HepG2 (cell line): ENCODE measurements at regions not wholly inside any gene's neighbourhood (a gene's known extent, or its start where the extent isn't known, plus 50 kb on each side); places are given as distances from the start of the nearest gene placed in this dataset.

Experiments used
- ATAC-seq: fragments of 200-7000 bp; cut with Tn5 transposase; 3 replicates; pipeline ENCODE4 v1.9.1; 2020; ENCODE audit warnings: mild to moderate bottlenecking, moderate library complexity
- BruUV-seq: library from RNA; stranded (reverse); fragments of 400-500 nt; replicated peaks from 2 replicates; lab custom pipeline; 2021; lab: Mats Ljungman, UMichigan
- CTCF ChIA-PET: fragments of 300-600 bp; formaldehyde crosslinking; extraction: SDS; loops from one replicate; lab custom pipeline; 2021; ENCODE audit warnings: low total read pairs, inconsistent platforms, low intra/inter-chr PET ratio; lab: Yijun Ruan, JAX
- POLR2A ChIA-PET: fragments of 350-600 bp; sonication (Branson Sonifier 250); formaldehyde crosslinking; loops from one replicate; lab custom pipeline; 2020; ENCODE audit warnings: antibody characterized with exemption, inconsistent platforms; lab: Yijun Ruan, JAX
- DNase-seq: peaks from one replicate; pipeline ENCODE4 v3.0.0-alpha.2; 2015; ENCODE audit warnings: low spot score
- FAIRE-seq: peaks from 3 replicates; lab custom pipeline; 2011; peaks lifted over from hg19 to GRCh38; lab: Jason Lieb, UNC
- H2AFZ ChIP-seq: one replicate; pipeline ENCODE4 v1.6.1; 2011; ENCODE audit warnings: low read length, inconsistent platforms
- H3K27ac ChIP-seq: fragments of 300-600 bp; 3 replicates; pipeline ENCODE4 v1.8.0; 2011; ENCODE audit warnings: mixed run types, mild to moderate bottlenecking, mixed read lengths, low read length, inconsistent platforms; ENCODE audit not compliant: insufficient read depth; ENCODE audit errors: extremely low read length
- H3K27me3 ChIP-seq, 2 experiments: fragments of 200-600 bp in 1 of 2; 2 replicates in 1 of 2; 3 replicates in 1 of 2; pipeline versions ENCODE4 v1.6.0 to v1.8.0; 2011; ENCODE audit warnings: low read length in 2 of 2, mild to moderate bottlenecking in 2 of 2, moderate library complexity in 2 of 2, inconsistent platforms in 1 of 2; ENCODE audit not compliant: insufficient read depth in 2 of 2, control insufficient read depth in 1 of 2
- H3K36me3 ChIP-seq, 2 experiments: fragments of 200-600 bp in 1 of 2; replicated peaks in 1 of 2; 2 replicates in 1 of 2; 3 replicates in 1 of 2; pipeline versions ENCODE4 v1.5.1 to v1.8.0; 2011; ENCODE audit warnings: low read length in 2 of 2, inconsistent platforms in 1 of 2; ENCODE audit not compliant: insufficient read depth in 2 of 2, control insufficient read depth in 1 of 2
- H3K4me1 ChIP-seq: 2 replicates; pipeline ENCODE4 v1.5.1; 2012; ENCODE audit warnings: low read length, inconsistent platforms; ENCODE audit not compliant: insufficient read depth
- H3K4me2 ChIP-seq: 2 replicates; pipeline ENCODE4 v1.6.0; 2011; ENCODE audit warnings: low read depth, low read length, inconsistent platforms
- H3K4me3 ChIP-seq, 3 experiments: fragments of 200-600 bp in 1 of 3; sonication (generic), shearing (Covaris generic) in 1 of 3; replicated peaks in 1 of 3; 2 replicates each; pipeline ENCODE4 v1.5.1; 2011 to 2016; ENCODE audit warnings: low read length in 3 of 3, inconsistent platforms in 2 of 3, low read depth in 2 of 3, mild to moderate bottlenecking in 2 of 3, control low read depth in 1 of 3, mixed read lengths in 1 of 3; ENCODE audit not compliant: insufficient read depth in 1 of 3
- H3K79me2 ChIP-seq: one replicate; pipeline ENCODE4 v1.6.1; 2011; ENCODE audit warnings: low read length, inconsistent platforms; ENCODE audit not compliant: insufficient read depth
- H3K9ac ChIP-seq: 2 replicates; pipeline ENCODE4 v1.6.0; 2011; ENCODE audit warnings: mild to moderate bottlenecking, low read depth, low read length, inconsistent platforms; ENCODE audit not compliant: insufficient read depth
- H3K9me3 ChIP-seq: 2 replicates; pipeline ENCODE4 v1.5.1; 2012; ENCODE audit warnings: mild to moderate bottlenecking, low read length
- H4K20me1 ChIP-seq: 2 replicates; pipeline ENCODE4 v1.6.0; 2011; ENCODE audit warnings: inconsistent platforms, mild to moderate bottlenecking, low read length, moderate library complexity; ENCODE audit not compliant: insufficient read depth
- BRD4 ChIP-seq: sonication (generic); formaldehyde crosslinking; IDR thresholded peaks from 2 replicates; pipeline ENCODE4 v1.4.0; 2020; ENCODE audit warnings: missing genetic modification reagents
- IKZF4 ChIP-seq: sonication (generic); formaldehyde crosslinking; IDR thresholded peaks from 2 replicates; pipeline ENCODE4 v1.5.1; 2020; ENCODE audit warnings: borderline replicate concordance, mild to moderate bottlenecking, low read depth, missing genetic modification reagents; ENCODE audit errors: not compliant biosample characterization
- NR1H2 ChIP-seq: sonication (generic); formaldehyde crosslinking; IDR thresholded peaks from 2 replicates; pipeline ENCODE4 v1.8.1; 2022; ENCODE audit warnings: low read depth, missing genetic modification reagents, borderline replicate concordance
- PAX8 ChIP-seq: sonication (generic); formaldehyde crosslinking; IDR thresholded peaks from 2 replicates; pipeline ENCODE4 v1.8.0; 2022; ENCODE audit warnings: mild to moderate bottlenecking, missing genetic modification reagents, borderline replicate concordance
- SIX1 ChIP-seq: sonication (generic); formaldehyde crosslinking; IDR thresholded peaks from 2 replicates; pipeline ENCODE4 v1.4.0; 2020; ENCODE audit warnings: missing genetic modification reagents, borderline replicate concordance
- ZFP90 ChIP-seq: sonication (generic); formaldehyde crosslinking; IDR thresholded peaks from 2 replicates; pipeline ENCODE4 v1.8.0; 2022; ENCODE audit warnings: missing genetic modification reagents, mild to moderate bottlenecking, inconsistent platforms, borderline replicate concordance
- ZNF12 ChIP-seq: sonication (generic); formaldehyde crosslinking; IDR thresholded peaks from 2 replicates; pipeline ENCODE4 v1.5.0; 2020; ENCODE audit warnings: missing genetic modification reagents
- ZNF124 ChIP-seq: sonication (generic); formaldehyde crosslinking; IDR thresholded peaks from 2 replicates; pipeline ENCODE4 v1.4.0; 2020; ENCODE audit warnings: missing genetic modification reagents
- ZNF224 ChIP-seq: sonication (generic); formaldehyde crosslinking; IDR thresholded peaks from 2 replicates; pipeline ENCODE4 v1.5.0; 2020; ENCODE audit warnings: mild to moderate bottlenecking, missing genetic modification reagents
- ZNF549 ChIP-seq: sonication (generic); formaldehyde crosslinking; IDR thresholded peaks from 2 replicates; pipeline ENCODE4 v1.5.0; 2020; ENCODE audit warnings: missing genetic modification reagents
- ZZZ3 ChIP-seq: sonication (generic); formaldehyde crosslinking; IDR thresholded peaks from 2 replicates; pipeline ENCODE4 v1.4.0; 2020; ENCODE audit warnings: missing genetic modification reagents, mild to moderate bottlenecking, borderline replicate concordance
- WGBS: methylation state at CpG from one replicate; pipeline ENCODE4 v1.1.6; 2017; ENCODE audit warnings: low lambda C conversion rate; 5-methylcytosine and 5-hydroxymethylcytosine counted together
- in situ Hi-C: cut with HindIII; loops from 2 replicates; pipeline ENCODE4 v1.10.0; 2017; ENCODE audit warnings: low pct_unique_long_range_greater_than_20kb; ENCODE audit not compliant: extremely low pct_ligation_motif_present
- intact Hi-C: fragments of 100-400 bp; cut with micrococcal nuclease; formaldehyde crosslinking; loops from one replicate; pipeline ENCODE4 v1.10.0; 2022; ENCODE audit not compliant: unreplicated experiment
- TF ChIP-seq, protein P1 (sequence below): sonication (generic); formaldehyde crosslinking; IDR thresholded peaks from 2 replicates; pipeline ENCODE4 v1.4.0; 2020; ENCODE audit warnings: missing genetic modification reagents, borderline replicate concordance
- TF ChIP-seq, protein P2 (sequence below): sonication (generic); formaldehyde crosslinking; IDR thresholded peaks from 2 replicates; pipeline ENCODE4 v1.5.0; 2020; ENCODE audit warnings: mild to moderate bottlenecking, low read depth, missing genetic modification reagents, borderline replicate concordance
- TF ChIP-seq, protein P3 (sequence below): sonication (generic); formaldehyde crosslinking; IDR thresholded peaks from 2 replicates; pipeline ENCODE4 v1.4.0; 2020; ENCODE audit warnings: mild to moderate bottlenecking, missing genetic modification reagents

DNA sequence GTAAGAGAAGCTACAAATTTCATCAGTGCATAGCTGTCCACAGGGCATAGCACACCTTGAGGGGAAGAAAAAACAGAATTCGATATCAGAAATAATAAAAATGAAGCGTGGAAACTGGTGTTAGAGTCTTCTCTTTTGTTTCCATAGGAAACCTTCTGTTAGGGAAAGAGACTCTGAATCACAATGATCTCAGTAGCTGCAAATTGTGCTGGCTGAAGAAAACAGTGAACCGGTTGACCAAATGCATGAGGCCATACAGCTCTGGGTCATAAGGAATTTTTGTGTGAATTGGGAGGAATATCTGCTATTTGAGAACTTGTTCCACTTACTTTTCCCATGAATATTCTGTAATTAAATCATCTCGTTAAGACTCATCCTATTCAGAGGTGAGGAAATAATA is 580.2 kb upstream of the NECTIN3 start:
- POLR2A ChIA-PET: no interaction called here
- intact Hi-C loops: no loop called here

DNA sequence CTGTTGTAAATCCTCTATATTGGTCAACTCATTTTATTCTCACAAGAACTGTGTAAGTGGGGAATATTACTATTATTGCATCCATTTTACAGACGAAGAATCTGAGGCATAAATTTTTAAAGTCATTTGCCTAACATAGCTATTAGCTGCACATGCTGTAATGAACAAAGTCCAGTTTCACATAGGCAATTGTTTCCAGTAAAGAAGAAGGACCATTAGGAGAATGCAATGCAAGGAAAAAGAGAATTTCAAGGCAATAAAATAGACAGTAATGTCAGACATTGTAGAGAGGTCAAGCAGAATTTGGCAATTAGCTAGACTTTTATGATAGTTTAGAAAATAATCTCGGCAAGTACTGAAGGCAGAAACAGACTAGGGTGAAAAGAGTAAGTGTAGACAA is 578.7 kb upstream of the NECTIN3 start:
- H3K4me2 ChIP-seq: no peak overlapping the region
- no peak overlapping the region for H3K27ac ChIP-seq
- H3K9ac ChIP-seq: no peak overlapping the region
- 23% methylated on average over 2 of the region's 2 CpGs for WGBS
- intact Hi-C loops (no loop called here), in situ Hi-C loops (no loop called here)
- H3K4me3 ChIP-seq: no peak overlapping the region
- no peak for DNase-seq
- no peaks in the 10 kb centered on the region for H3K4me1 ChIP-seq
- no peaks in the 10 kb centered on the region for H3K27me3 ChIP-seq
- H3K36me3 ChIP-seq: no peaks in the 10 kb centered on the region
- POLR2A ChIA-PET: no interaction called here
- BruUV-seq: no TSS peak
- H4K20me1 ChIP-seq: no peaks in the 10 kb centered on the region
- no peak for ATAC-seq
- H3K79me2 ChIP-seq: no peaks in the 10 kb centered on the region
- no peak for FAIRE-seq
- CTCF ChIA-PET: no interaction called here
- peaks cover 5% of the 10 kb centered on the region; the same call in 1 of the 2 replicates for H3K9me3 ChIP-seq
- no peak overlapping the region for H2AFZ ChIP-seq
- TF ChIP-seq, protein P1, sequence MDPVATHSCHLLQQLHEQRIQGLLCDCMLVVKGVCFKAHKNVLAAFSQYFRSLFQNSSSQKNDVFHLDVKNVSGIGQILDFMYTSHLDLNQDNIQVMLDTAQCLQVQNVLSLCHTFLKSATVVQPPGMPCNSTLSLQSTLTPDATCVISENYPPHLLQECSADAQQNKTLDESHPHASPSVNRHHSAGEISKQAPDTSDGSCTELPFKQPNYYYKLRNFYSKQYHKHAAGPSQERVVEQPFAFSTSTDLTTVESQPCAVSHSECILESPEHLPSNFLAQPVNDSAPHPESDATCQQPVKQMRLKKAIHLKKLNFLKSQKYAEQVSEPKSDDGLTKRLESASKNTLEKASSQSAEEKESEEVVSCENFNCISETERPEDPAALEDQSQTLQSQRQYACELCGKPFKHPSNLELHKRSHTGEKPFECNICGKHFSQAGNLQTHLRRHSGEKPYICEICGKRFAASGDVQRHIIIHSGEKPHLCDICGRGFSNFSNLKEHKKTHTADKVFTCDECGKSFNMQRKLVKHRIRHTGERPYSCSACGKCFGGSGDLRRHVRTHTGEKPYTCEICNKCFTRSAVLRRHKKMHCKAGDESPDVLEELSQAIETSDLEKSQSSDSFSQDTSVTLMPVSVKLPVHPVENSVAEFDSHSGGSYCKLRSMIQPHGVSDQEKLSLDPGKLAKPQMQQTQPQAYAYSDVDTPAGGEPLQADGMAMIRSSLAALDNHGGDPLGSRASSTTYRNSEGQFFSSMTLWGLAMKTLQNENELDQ (CRISPR knock-in tag): no peak
- TF ChIP-seq ZNF12 (CRISPR knock-in tag) (no peak), BRD4 (no peak), IKZF4 (CRISPR knock-in tag) (no peak), ZNF124 (CRISPR knock-in tag) (no peak), SIX1 (no peak), ZFP90 (CRISPR knock-in tag) (no peak), ZNF224 (CRISPR knock-in tag) (no peak), ZNF549 (CRISPR knock-in tag) (no peak), NR1H2 (CRISPR knock-in tag) (no peak)
- TF ChIP-seq, protein P2, sequence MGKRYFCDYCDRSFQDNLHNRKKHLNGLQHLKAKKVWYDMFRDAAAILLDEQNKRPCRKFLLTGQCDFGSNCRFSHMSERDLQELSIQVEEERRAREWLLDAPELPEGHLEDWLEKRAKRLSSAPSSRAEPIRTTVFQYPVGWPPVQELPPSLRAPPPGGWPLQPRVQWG (CRISPR knock-in tag): no peak
- TF ChIP-seq, protein P3, sequence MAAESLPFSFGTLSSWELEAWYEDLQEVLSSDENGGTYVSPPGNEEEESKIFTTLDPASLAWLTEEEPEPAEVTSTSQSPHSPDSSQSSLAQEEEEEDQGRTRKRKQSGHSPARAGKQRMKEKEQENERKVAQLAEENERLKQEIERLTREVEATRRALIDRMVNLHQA: no peak

More for the DNA sequence above, 580.2 kb upstream of the NECTIN3 start:
- Histone ChIP-seq H3K27ac (no peak overlapping the region), H3K4me2 (no peak overlapping the region), H3K4me3 (no peak overlapping the region), H2AFZ (no peak overlapping the region), H3K9me3 (peaks cover 20% of the 10 kb centered on the region), H3K36me3 (no peaks in the 10 kb centered on the region), H3K9ac (no peak overlapping the region), H4K20me1 (no peaks in the 10 kb centered on the region), H3K79me2 (no peaks in the 10 kb centered on the region), H3K27me3 (no peaks in the 10 kb centered on the region), H3K4me1 (no peaks in the 10 kb centered on the region)
- CTCF ChIA-PET: no interaction called here
- ATAC-seq: no peak
- BruUV-seq: no TSS peak
- DNase-seq: no peak
- WGBS: 6% methylated on average over 4 of the region's 4 CpGs
- no peak for FAIRE-seq
- TF ChIP-seq ZZZ3: no peak
- no peak for TF ChIP-seq PAX8
- in situ Hi-C loops: no loop called here
